GM23248 (cell line): ENCODE measurements at regions not wholly inside any gene's neighbourhood (a gene's known extent, or its start where the extent isn't known, plus 50 kb on each side); places are given as distances from the start of the nearest gene placed in this dataset.
A peak's percentile ranks its signal among the peaks of the same experiment; 100 is the strongest.

Experiments used
- DNase-seq: peaks from one replicate; pipeline ENCODE4 v3.0.0-alpha.2; 2015
- H2AFZ ChIP-seq: fragments of 200-600 bp; sonication (generic); 2 replicates; pipeline ENCODE4 v1.6.1; 2016; ENCODE audit warnings: antibody characterized with exemption
- H3F3A ChIP-seq: fragments of 200-600 bp; sonication (generic); 2 replicates; pipeline ENCODE4 v1.6.1; 2016; ENCODE audit warnings: mild to moderate bottlenecking, antibody characterized with exemption, mixed run types; ENCODE audit not compliant: insufficient read depth
- H3K27ac ChIP-seq: fragments of 200-600 bp; sonication (generic); 2 replicates; pipeline ENCODE4 v1.5.1; 2016; ENCODE audit warnings: mild to moderate bottlenecking
- H3K27me3 ChIP-seq: fragments of 200-600 bp; sonication (generic); replicated peaks from 2 replicates; pipeline ENCODE4 v1.6.1; 2016; ENCODE audit warnings: mild to moderate bottlenecking; ENCODE audit not compliant: insufficient read depth
- H3K36me3 ChIP-seq: fragments of 200-600 bp; sonication (generic); 2 replicates; pipeline ENCODE4 v1.6.1; 2016; ENCODE audit warnings: low read depth, mild to moderate bottlenecking
- H3K4me1 ChIP-seq: fragments of 200-600 bp; sonication (generic); 2 replicates; pipeline ENCODE4 v1.6.1; 2016; ENCODE audit warnings: mild to moderate bottlenecking; ENCODE audit not compliant: insufficient read depth
- H3K4me2 ChIP-seq: fragments of 200-600 bp; sonication (generic); one replicate; pipeline ENCODE4 v1.6.1; 2016; ENCODE audit warnings: mild to moderate bottlenecking; ENCODE audit not compliant: unreplicated experiment
- H3K4me3 ChIP-seq: fragments of 200-600 bp; sonication (generic); 2 replicates; pipeline ENCODE4 v1.5.1; 2016; ENCODE audit warnings: mild to moderate bottlenecking
- H3K79me2 ChIP-seq: fragments of 200-600 bp; sonication (generic); 2 replicates; pipeline ENCODE4 v1.6.1; 2016; ENCODE audit warnings: mild to moderate bottlenecking; ENCODE audit not compliant: insufficient read depth
- H3K9ac ChIP-seq: fragments of 200-600 bp; sonication (generic); 2 replicates; pipeline ENCODE4 v1.6.1; 2016; ENCODE audit warnings: mild to moderate bottlenecking
- H3K9me2 ChIP-seq: fragments of 200-600 bp; sonication (generic); 2 replicates; pipeline ENCODE4 v1.6.1; 2016; ENCODE audit warnings: mixed run types, mild to moderate bottlenecking, moderate library complexity; ENCODE audit not compliant: insufficient read depth
- H3K9me3 ChIP-seq: fragments of 200-600 bp; sonication (generic); one replicate; pipeline ENCODE4 v1.6.1; 2017; ENCODE audit warnings: low read depth
- H4K20me1 ChIP-seq: fragments of 200-600 bp; sonication (generic); 2 replicates; pipeline ENCODE4 v1.6.0; 2016; ENCODE audit not compliant: insufficient read depth
- EZH2 ChIP-seq: fragments of 200-600 bp; sonication (generic); IDR thresholded peaks from 2 replicates; pipeline ENCODE4 v1.6.1; 2018; ENCODE audit warnings: antibody characterized with exemption, mild to moderate bottlenecking; ENCODE audit not compliant: insufficient read depth, poor library complexity, severe bottlenecking
- EZH2phosphoT487 ChIP-seq: fragments of 200-600 bp; sonication (generic); IDR thresholded peaks from 2 replicates; pipeline ENCODE4 v1.6.1; 2018; ENCODE audit warnings: antibody characterized with exemption, moderate library complexity, mild to moderate bottlenecking, low read depth; ENCODE audit not compliant: insufficient read depth
- WGBS, 2 experiments: methylation state at CpG; one replicate each; pipeline ENCODE4 v1.1.6; 2015 to 2017; ENCODE audit warnings: low lambda C conversion rate in 2 of 2, low coverage in 1 of 2; ENCODE audit errors: missing lambda C conversion rate in 2 of 2; 5-methylcytosine and 5-hydroxymethylcytosine counted together
- in situ Hi-C: fragments of 300-500 bp; cut with MboI; formaldehyde crosslinking; loops from 2 replicates; pipeline ENCODE4 v1.15.0; 2020

GRCh38 chr1:8239039-8239305, 78.9 kb upstream of the SLC45A1 start:
- DNase-seq, result peak; percentile 61

GRCh38 chr1:8238141-8239038, 79.5 kb upstream of the SLC45A1 start:
- Histone ChIP-seq H3K27me3 (no peaks in the 10 kb centered on the region), H3K4me3 (peak overlapping the region; percentile 63), H4K20me1 (no peaks in the 10 kb centered on the region), H3K9ac (peak overlapping the region; percentile 71), H3K36me3 (no peaks in the 10 kb centered on the region), H3K27ac (peak overlapping the region; percentile 84), H3F3A (peaks cover 12% of the 10 kb centered on the region; the same call in 1 of the 2 replicates), H3K79me2 (no peaks in the 10 kb centered on the region), H3K4me1 (peaks cover 14% of the 10 kb centered on the region), H2AFZ (peak overlapping the region; percentile 27), H3K4me2 (peak overlapping the region; percentile 93), H3K9me3 (no peaks in the 10 kb centered on the region), H3K9me2 (no peaks in the 10 kb centered on the region)
- peak; percentile 93 for DNase-seq
- WGBS, 2 experiments, result 5% methylated on average over 17 to 20 of the region's 20 CpGs
- TF ChIP-seq EZH2phosphoT487 (peak; percentile 97), EZH2 (no peak)
- in situ Hi-C loops, result loop anchor here (25.0 kb wide), 1 partner anchor 201 kb away; the partner anchor contains the start of gene ERRFI1

More at GRCh38 chr1:8239039-8239305, 78.9 kb upstream of the SLC45A1 start:
- Histone ChIP-seq H3K27me3 (no peaks in the 10 kb centered on the region), H3F3A (peaks cover 12% of the 10 kb centered on the region; the same call in 1 of the 2 replicates), H3K9ac (no peak overlapping the region), H2AFZ (no peak overlapping the region), H3K4me3 (peak overlapping the region; percentile 63; the same call in 1 of the 2 replicates), H3K36me3 (no peaks in the 10 kb centered on the region), H3K79me2 (no peaks in the 10 kb centered on the region), H4K20me1 (no peaks in the 10 kb centered on the region), H3K9me3 (no peaks in the 10 kb centered on the region), H3K9me2 (no peaks in the 10 kb centered on the region), H3K4me1 (peaks cover 14% of the 10 kb centered on the region), H3K4me2 (peak overlapping the region; percentile 93), H3K27ac (no peak overlapping the region)
- in situ Hi-C loops, result loop anchor here (25.0 kb wide), 1 partner anchor 202 kb away; the partner anchor contains the start of gene ERRFI1
- 38 to 40% methylated on average over 4 to 5 of the region's 5 CpGs for WGBS, 2 experiments
- TF ChIP-seq EZH2 (no peak), EZH2phosphoT487 (no peak)

- TF ChIP-seq EZH2phosphoT487 (no peak), EZH2 (no peak)
- no peak overlapping the region for H2AFZ ChIP-seq
These were observed 85.7 kb upstream of the SLC45A1 start for GRCh38 chr1:8232036-8232757.

GRCh38 chr1:8230292-8230621, 87.7 kb upstream of the SLC45A1 start:
- Histone ChIP-seq H3K79me2 (no peaks in the 10 kb centered on the region), H3K27me3 (no peaks in the 10 kb centered on the region), H3K4me3 (no peak overlapping the region), H3K9me3 (no peaks in the 10 kb centered on the region), H4K20me1 (no peaks in the 10 kb centered on the region), H3F3A (no peaks in the 10 kb centered on the region), H3K9me2 (no peaks in the 10 kb centered on the region), H3K4me1 (no peaks in the 10 kb centered on the region), H3K4me2 (no peak overlapping the region), H3K27ac (no peak overlapping the region), H3K36me3 (no peaks in the 10 kb centered on the region), H2AFZ (no peak overlapping the region), H3K9ac (no peak overlapping the region)
- in situ Hi-C loops, result loop anchor here (25.0 kb wide), 1 partner anchor 193 kb away; the partner anchor contains the start of gene ERRFI1
- WGBS, 2 experiments, result 95 to 96% methylated on average over 7 of the region's 7 CpGs
- TF ChIP-seq EZH2 (no peak), EZH2phosphoT487 (no peak)
- DNase-seq, result no peak

More at GRCh38 chr1:8232036-8232757, 85.7 kb upstream of the SLC45A1 start:
- Histone ChIP-seq H3K4me2 (no peak overlapping the region), H3K9ac (no peak overlapping the region), H3K79me2 (no peaks in the 10 kb centered on the region), H3K9me2 (no peaks in the 10 kb centered on the region), H3K27ac (no peak overlapping the region), H3K9me3 (no peaks in the 10 kb centered on the region), H3K4me3 (no peak overlapping the region), H3K4me1 (no peaks in the 10 kb centered on the region), H3K27me3 (no peaks in the 10 kb centered on the region), H3F3A (no peaks in the 10 kb centered on the region), H3K36me3 (no peaks in the 10 kb centered on the region), H4K20me1 (no peaks in the 10 kb centered on the region)
- 73 to 83% methylated on average over 25 of the region's 25 CpGs for WGBS, 2 experiments
- DNase-seq, result no peak
- in situ Hi-C loops, result loop anchor here (25.0 kb wide), 1 partner anchor 195 kb away; the partner anchor contains the start of gene ERRFI1
